ENCODE measurements at regions not wholly inside any gene's neighbourhood (a gene's known extent, or its start where the extent isn't known, plus 50 kb on each side); places are given as distances from the start of the nearest gene placed in this dataset.
"Not testable (repeated sequence)": the region's sequence is repeated elsewhere in the genome, so short reads cannot be mapped to it uniquely, and the experiment has no call there.

DNA sequence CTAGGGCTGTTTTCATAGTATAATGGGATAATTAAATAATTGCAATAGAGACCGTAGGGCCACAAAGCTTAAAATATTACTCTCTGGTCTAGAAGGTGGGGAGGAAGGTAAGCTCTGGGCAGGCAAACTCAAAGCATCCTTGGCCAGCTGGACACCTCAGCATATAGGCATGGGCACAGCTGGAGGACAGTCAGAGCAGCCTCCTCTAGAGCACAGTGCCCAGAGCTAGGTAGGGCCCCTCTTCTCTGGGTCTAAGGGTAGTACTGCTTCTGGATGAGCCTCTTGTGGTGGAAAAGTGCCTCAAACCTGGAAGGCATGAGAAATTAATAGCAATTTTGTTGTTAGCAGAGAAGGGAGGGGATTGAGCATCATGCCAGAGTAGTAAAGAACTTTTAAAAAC lies 116.9 kb upstream of the FOXN2 start:
- no peak for DNase-seq

- DNase-seq: no peak
Measured at GRCh38 chr2:48198371-48198770, 116.1 kb upstream of the FOXN2 start.

DNA sequence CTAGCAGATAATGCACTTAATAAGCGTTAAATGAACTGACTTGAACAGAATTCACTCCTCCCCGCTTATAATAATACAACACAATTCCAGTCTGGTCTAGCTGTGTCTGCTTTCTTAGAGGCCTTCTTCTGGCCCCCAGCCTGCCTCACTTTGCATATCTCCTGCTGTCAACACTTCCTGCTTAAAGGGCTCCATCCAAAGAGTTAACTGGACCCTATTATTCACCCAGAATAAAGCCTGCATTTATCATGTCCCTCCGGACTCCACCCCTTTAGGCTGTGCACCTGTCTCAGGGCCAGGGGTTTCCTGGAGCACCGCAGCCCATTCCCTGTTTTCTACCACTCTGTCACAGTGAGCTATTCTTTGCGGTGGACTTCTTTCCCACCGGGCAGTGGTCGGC lies 115.4 kb upstream of the FOXN2 start:
- DNase-seq: no peak

GRCh38 chr2:48200620-48201293 lies 113.7 kb upstream of the FOXN2 start:
- no peak for DNase-seq

GRCh38 chr2:48201435-48201834 lies 113.0 kb upstream of the FOXN2 start:
- DNase-seq: not testable (repeated sequence)

GRCh38 chr2:48202863-48203642 lies 111.4 kb upstream of the FOXN2 start:
- no peak for DNase-seq

DNA sequence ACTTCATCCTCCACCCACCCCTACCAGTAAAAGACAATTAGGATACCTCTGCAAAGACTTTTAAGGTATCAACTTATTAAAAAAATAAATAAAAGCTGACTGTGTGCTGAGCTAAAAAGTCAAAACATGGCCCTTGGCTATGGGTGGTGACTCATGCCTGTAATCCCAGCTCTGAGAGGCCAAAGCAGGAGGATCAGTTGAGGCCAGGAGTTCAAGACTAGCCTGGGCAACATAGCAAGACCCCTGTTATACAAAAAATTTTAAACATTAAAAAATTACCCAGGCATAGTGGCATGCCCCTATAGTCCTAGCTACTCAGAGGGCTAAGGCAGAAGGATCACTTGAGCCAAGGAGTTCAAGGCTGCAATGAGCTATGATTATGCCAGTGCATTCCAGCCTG lies 110.8 kb upstream of the FOXN2 start:
- DNase-seq: no peak

- no peak for DNase-seq
Measured at GRCh38 chr2:48204750-48205136, 109.7 kb upstream of the FOXN2 start.

- no peak for DNase-seq
Measured at GRCh38 chr2:48205137-48205798, 109.2 kb upstream of the FOXN2 start.

DNA sequence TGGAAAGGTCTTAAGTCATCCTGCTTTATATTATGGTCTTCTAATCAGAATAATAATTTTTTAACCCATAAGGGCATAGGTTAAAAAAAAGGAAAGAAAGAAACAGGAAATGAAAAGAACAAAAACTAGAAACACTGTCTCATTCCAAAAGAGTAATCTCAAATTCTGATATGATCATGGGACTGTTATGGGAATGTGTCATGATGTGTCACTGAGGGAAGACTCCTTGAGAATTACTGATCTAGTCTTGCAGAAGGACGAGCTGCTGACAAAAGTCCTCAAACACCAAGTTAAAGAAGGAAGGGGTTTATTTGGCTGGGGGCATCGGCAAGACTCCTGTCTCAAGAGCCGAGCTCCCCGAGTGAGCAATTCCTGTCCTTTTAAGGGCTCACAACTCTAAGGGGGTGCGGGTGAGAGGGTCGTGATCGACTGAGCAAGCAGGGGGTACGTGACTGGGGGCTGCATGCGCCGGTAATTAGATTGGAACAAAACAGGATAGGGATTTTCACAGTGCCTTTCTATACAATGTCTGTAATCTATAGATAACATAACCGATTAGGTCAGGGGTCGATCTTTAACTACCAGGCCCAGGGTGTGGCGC lies 108.3 kb upstream of the FOXN2 start:
- DNase-seq: not testable (repeated sequence)

DNA sequence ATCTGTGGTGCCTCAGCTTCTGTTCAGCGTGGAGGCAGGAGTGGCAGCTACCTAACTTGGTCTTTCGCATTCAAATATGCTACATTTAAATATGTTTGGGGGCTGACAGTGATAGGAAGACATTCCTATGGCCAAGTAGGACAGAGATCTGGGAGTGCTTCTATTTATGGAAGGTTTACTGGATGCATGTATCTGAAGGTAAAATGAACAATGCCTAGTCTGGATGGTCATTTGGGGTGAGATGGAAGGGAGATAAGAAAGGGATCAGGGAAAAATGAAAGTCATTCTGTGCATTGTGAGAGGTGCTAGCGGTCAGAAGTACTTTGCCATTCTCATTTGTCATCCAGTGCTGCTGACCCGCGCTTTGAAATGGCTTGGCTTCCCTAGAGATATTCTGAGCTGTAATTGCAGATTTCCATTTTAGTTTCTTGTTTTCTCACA lies 107.3 kb upstream of the FOXN2 start:
- no peak for DNase-seq

GRCh38 chr2:48207851-48208250 lies 106.6 kb upstream of the FOXN2 start:
- DNase-seq: no peak

DNA sequence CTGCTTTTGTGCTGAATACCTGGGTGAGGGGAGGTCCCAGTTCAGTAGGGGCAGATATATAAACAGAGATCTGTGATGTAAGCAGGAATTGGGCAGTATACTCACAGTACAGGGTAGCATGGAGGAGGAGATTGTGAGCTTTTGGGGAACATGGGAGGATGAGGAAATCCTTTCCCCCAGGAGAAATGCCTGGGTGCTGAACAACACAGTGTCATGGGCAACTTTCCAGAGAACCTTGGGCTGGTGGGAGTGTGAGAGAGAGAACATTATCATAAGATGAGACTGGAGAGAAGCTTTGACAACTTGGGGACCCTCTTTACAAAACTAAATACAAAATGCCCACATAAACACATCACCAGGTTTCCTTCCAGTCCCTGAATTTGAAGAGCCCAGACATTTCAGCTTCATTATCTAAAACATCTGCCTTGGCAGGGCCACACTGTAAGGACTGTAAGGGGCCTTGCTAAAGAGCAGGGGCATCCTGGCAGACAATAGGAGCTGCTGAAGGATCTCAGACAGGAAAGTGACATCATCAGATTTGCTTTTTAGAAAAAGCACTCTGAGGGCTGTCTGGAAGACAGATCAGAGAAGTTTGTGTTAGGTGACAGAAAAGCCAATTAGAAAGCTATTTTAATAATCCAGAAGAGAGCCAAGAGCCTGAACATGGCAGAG lies 105.1 kb upstream of the FOXN2 start:
- DNase-seq: no peak

GRCh38 chr2:48210189-48210588 lies 104.3 kb upstream of the FOXN2 start:
- DNase-seq: no peak

DNA sequence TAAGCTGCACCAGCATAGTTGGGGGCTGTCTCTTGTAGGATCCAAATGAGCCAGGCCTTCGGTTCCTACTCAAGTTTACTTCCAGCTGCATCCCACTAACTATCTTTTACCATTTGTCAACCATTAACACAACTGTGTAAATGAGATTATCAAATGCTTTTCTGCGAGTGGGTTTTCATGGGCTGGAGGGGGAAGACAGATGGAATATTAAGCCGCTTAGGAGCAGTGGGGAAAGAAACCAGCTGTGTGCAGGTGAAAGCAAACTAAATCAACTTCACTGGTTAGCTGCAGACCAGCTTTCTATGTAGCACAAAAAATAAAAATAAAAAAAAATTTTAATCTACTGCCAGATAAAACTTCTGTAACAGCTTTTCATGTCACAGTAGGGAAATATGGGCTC lies 100.8 kb upstream of the FOXN2 start:
- no peak for DNase-seq

DNA sequence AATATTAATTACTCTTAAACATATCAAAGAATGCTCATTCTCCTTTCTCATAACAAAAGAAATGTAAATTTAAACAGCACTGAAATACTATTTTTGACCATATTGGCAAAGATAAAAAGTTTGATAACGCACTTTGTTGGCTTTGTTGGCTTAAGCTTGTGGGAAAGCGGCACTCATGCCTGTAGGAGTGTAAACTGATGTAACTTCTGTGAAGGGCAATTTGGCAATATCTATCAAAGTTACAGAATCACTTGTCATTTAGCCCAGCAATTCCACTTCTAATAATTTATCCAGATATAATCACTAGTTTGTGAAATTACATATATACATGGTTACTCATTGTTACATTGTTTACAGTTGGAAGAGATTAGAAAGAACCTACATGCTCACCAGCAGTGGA lies 96.3 kb upstream of the FOXN2 start:
- no peak for DNase-seq

DNA sequence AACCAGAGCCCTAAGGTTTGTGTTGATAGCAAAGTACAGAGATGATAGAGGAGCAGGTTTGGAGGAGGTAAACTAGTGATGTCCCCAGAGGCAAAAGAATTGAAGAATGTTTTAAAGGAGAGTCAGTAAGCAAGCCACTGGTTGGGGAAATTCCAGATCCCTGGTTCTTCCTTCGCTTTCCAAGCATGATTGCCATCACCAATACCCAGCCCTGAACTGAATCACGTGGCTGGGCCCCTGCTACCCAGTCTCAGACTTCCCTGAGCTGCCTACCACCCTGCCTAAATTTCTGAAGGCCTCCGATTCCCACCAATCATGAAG lies 95.3 kb upstream of the FOXN2 start:
- DNase-seq: no peak

DNA sequence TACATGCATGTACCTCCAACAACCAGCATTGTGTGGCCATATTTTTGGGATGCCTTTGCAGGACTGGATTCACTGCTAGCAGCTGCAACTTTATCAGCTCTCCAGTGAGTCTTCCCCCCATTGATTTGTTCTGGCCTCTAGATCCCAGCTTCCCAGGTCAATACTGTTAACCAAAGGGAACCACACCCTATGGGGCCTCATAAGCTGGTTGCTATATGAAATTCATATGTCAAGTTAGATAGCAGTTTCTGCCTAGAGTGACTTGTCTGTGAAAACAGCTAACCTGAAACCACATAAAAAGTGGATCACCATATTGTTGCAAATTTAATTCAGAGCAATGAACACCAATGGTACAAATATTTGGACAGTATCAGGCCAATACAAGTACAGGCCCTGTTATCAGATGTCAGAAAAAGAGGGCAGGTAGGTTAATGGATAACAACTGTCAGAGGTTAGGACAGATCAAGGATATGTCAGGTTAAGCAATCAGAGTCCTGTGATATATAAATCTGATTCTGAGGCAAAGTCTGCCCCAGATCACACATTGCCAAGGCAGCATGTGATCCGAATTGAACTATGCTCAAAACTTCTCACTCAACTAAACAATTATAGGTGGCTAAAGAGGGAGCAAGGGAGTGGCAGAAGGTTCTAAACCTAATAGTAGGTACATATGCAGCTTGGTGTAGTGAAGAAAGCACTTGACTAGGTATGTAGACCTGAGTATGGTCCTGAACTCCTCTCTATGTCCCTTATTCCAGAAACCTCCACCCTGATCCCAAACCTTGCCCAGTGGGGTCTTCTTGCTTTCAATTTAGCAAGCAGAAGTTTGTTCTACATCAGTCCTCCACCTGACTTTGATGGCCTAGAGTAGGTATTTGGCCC lies 94.7 kb upstream of the FOXN2 start:
- no peak for DNase-seq

- no peak for DNase-seq
Measured at GRCh38 chr2:48220501-48220900, 94.0 kb upstream of the FOXN2 start.

- no peak for DNase-seq
Measured at GRCh38 chr2:48221846-48222516, 92.5 kb upstream of the FOXN2 start.

- DNase-seq: no peak
Measured at GRCh38 chr2:48227617-48228344, 86.7 kb upstream of the FOXN2 start.

Data from NCI-H2029 treated with DMSO at 0.1 percent for 48 hours (cell line).